Fibroblast of upper back skin (primary cell): ENCODE measurements at regions not wholly inside any gene's neighbourhood (a gene's known extent, or its start where the extent isn't known, plus 50 kb on each side); places are given as distances from the start of the nearest gene placed in this dataset.
"Not testable (repeated sequence)": the region's sequence is repeated elsewhere in the genome, so short reads cannot be mapped to it uniquely, and the experiment has no call there.

Experiments
- DNase-seq: peaks from one replicate; pipeline ENCODE4 v3.0.0-alpha.2; 2013

- DNase-seq, result no peak
Observed at GRCh38 chr2:61671561-61672315, 133.6 kb upstream of the XPO1 start.

GRCh38 chr2:61670591-61671501 is 132.7 kb upstream of the XPO1 start:
- DNase-seq, result peak; percentile 4

- DNase-seq, result no peak
Observed at GRCh38 chr2:61664190-61664589, 126.0 kb upstream of the XPO1 start.

GRCh38 chr2:61662990-61663389 is 124.8 kb upstream of the XPO1 start:
- DNase-seq, result no peak

GRCh38 chr2:61660511-61661388 is 122.6 kb upstream of the XPO1 start:
- DNase-seq, result no peak

- DNase-seq, result peak; percentile 43
Observed at GRCh38 chr2:61658841-61659780, 121.0 kb upstream of the XPO1 start.

- not testable (repeated sequence) for DNase-seq
Observed at GRCh38 chr2:61649946-61650345, 111.8 kb upstream of the XPO1 start.

GRCh38 chr2:61649021-61649420 is 110.9 kb upstream of the XPO1 start:
- no peak for DNase-seq

- peak; percentile 30 for DNase-seq
Observed at GRCh38 chr2:61647044-61647443, 108.9 kb upstream of the XPO1 start.

GRCh38 chr2:61645911-61646310 is 107.8 kb upstream of the XPO1 start:
- peak; percentile 91 for DNase-seq

GRCh38 chr2:61643153-61643552 is 105.0 kb upstream of the XPO1 start:
- DNase-seq, result not testable (repeated sequence)

GRCh38 chr2:61640406-61640805 is 102.2 kb upstream of the XPO1 start:
- peak; percentile 10 for DNase-seq

GRCh38 chr2:61639721-61640120 is 101.6 kb upstream of the XPO1 start:
- no peak for DNase-seq

- no peak for DNase-seq
Observed at GRCh38 chr2:61636686-61637085, 98.5 kb upstream of the XPO1 start.

GRCh38 chr2:61634512-61634911 is 96.4 kb upstream of the XPO1 start:
- DNase-seq, result no peak

GRCh38 chr2:61633250-61633649 is 95.1 kb upstream of the XPO1 start:
- no peak for DNase-seq

GRCh38 chr2:61632276-61633169 is 94.4 kb upstream of the XPO1 start:
- peak; percentile 7 for DNase-seq

- DNase-seq, result no peak
Observed at GRCh38 chr2:61631321-61631720, 93.2 kb upstream of the XPO1 start.

GRCh38 chr2:61626827-61627226 is 88.7 kb upstream of the XPO1 start:
- DNase-seq, result no peak

GRCh38 chr2:61623747-61624146 is 85.6 kb upstream of the XPO1 start:
- no peak for DNase-seq
